LNCAP (cell line): ENCODE measurements at regions not wholly inside any gene's neighbourhood (a gene's known extent, or its start where the extent isn't known, plus 50 kb on each side); places are given as distances from the start of the nearest gene placed in this dataset.

Experiments
- CTCF ChIP-seq: fragments of 450-650 bp; IDR thresholded peaks from 2 replicates; pipeline ENCODE4 v1.5.1; 2017; ENCODE audit warnings: mild to moderate bottlenecking

- no peak for TF ChIP-seq CTCF
Observed at GRCh38 chrX:54615109-54615508, 85.1 kb downstream of the GNL3L start.

- no peak for TF ChIP-seq CTCF
Observed at GRCh38 chrX:54633641-54634040, 103.6 kb downstream of the GNL3L start.

- TF ChIP-seq CTCF: no peak
Observed at GRCh38 chrX:54639018-54639345, 109.0 kb downstream of the GNL3L start.

GRCh38 chrX:54639346-54640102 lies 109.5 kb downstream of the GNL3L start:
- TF ChIP-seq CTCF: peak; percentile 51

GRCh38 chrX:54640103-54640690 lies 110.2 kb downstream of the GNL3L start:
- TF ChIP-seq CTCF: no peak

GRCh38 chrX:54640736-54641135 lies 110.7 kb downstream of the GNL3L start:
- TF ChIP-seq CTCF: no peak

- no peak for TF ChIP-seq CTCF
Observed at GRCh38 chrX:54641530-54641929, 111.5 kb downstream of the GNL3L start.

GRCh38 chrX:54659547-54659946 lies 129.5 kb downstream of the GNL3L start:
- TF ChIP-seq CTCF: no peak
